ENCODE measurements at regions not wholly inside any gene's neighbourhood (a gene's known extent, or its start where the extent isn't known, plus 50 kb on each side); places are given as distances from the start of the nearest gene placed in this dataset.

- TF ChIP-seq POLR2AphosphoS5 (IDR thresholded peaks at IDR 0.05; ENCODE audit: low read depth, low read length), result no peak
- TF ChIP-seq TAF1 (IDR thresholded peaks at IDR 0.05; ENCODE audit: borderline replicate concordance, insufficient read depth, low read length), result no peak
- TF ChIP-seq REST (IDR thresholded peaks at IDR 0.05; ENCODE audit: insufficient read depth in 1 of 2, low read depth in 2 of 2, low read length in 2 of 2), result no peak
Observed at GRCh38 chr1:34532113-34532512, 222.7 kb upstream of the GJB5 start.

Data from PFSK-1 (cell line).